OCI-LY7 (cell line): ENCODE measurements at regions not wholly inside any gene's neighbourhood (a gene's known extent, or its start where the extent isn't known, plus 50 kb on each side); places are given as distances from the start of the nearest gene placed in this dataset.

Source experiments
- BruUV-seq: library from RNA; stranded (reverse); fragments of 400-500 nt; replicated peaks from 2 replicates; lab custom pipeline; 2021; lab: Mats Ljungman, UMichigan
- CTCF ChIA-PET: fragments of 300-600 bp; sonication (Branson Sonifier 250); formaldehyde crosslinking; loops from one replicate; lab custom pipeline; 2022; ENCODE audit warnings: antibody characterized with exemption; ENCODE audit not compliant: unreplicated experiment; lab: Charles Lee
- POLR2A ChIA-PET: fragments of 300-600 bp; sonication (Branson Sonifier 250); formaldehyde crosslinking; loops from one replicate; lab custom pipeline; 2022; ENCODE audit warnings: antibody characterized with exemption; lab: Charles Lee
- DNase-seq: peaks from one replicate; pipeline ENCODE4 v3.0.0-alpha.2; 2015; ENCODE audit warnings: low spot score
- H2AFZ ChIP-seq: fragments of 200-600 bp; sonication (generic), shearing (Covaris generic); 2 replicates; pipeline ENCODE4 v1.6.1; 2014; ENCODE audit warnings: mild to moderate bottlenecking, antibody characterized with exemption, low read length, moderate library complexity
- H3K27ac ChIP-seq: fragments of 200-600 bp; sonication (generic); 2 replicates; pipeline ENCODE4 v1.5.1; 2014; ENCODE audit warnings: mixed run types, low read depth, mild to moderate bottlenecking, moderate library complexity, low read length, inconsistent platforms; ENCODE audit not compliant: poor library complexity, severe bottlenecking
- H3K36me3 ChIP-seq: fragments of 200-600 bp; sonication (generic); 2 replicates; pipeline ENCODE4 v1.6.1; 2014; ENCODE audit warnings: mild to moderate bottlenecking, antibody characterized with exemption, low read length, moderate library complexity, mixed read lengths; ENCODE audit not compliant: insufficient read depth
- H3K4me1 ChIP-seq: fragments of 200-600 bp; sonication (generic); 2 replicates; pipeline ENCODE4 v1.5.1; 2014; ENCODE audit warnings: mild to moderate bottlenecking, low read length; ENCODE audit not compliant: insufficient read depth, poor library complexity, severe bottlenecking
- H3K4me2 ChIP-seq: fragments of 200-600 bp; sonication (generic); 2 replicates; pipeline ENCODE4 v1.6.1; 2014; ENCODE audit warnings: mild to moderate bottlenecking, low read length
- H3K4me3 ChIP-seq: fragments of 200-600 bp; sonication (generic); 2 replicates; pipeline ENCODE4 v1.5.1; 2014; ENCODE audit warnings: mild to moderate bottlenecking, low read depth, low read length; ENCODE audit not compliant: poor library complexity, severe bottlenecking
- H3K79me2 ChIP-seq: fragments of 200-600 bp; sonication (generic); 2 replicates; pipeline ENCODE4 v1.6.1; 2016; ENCODE audit warnings: low read depth, mild to moderate bottlenecking, low read length, moderate library complexity, mixed read lengths; ENCODE audit not compliant: insufficient read depth
- H3K9me2 ChIP-seq: fragments of 200-600 bp; sonication (generic); 2 replicates; pipeline ENCODE4 v1.6.1; 2016; ENCODE audit warnings: mild to moderate bottlenecking, low read length, mixed read lengths; ENCODE audit not compliant: insufficient read depth
- H3K9me3 ChIP-seq: fragments of 200-600 bp; sonication (generic); 2 replicates; pipeline ENCODE4 v1.6.1; 2014; ENCODE audit warnings: mild to moderate bottlenecking, mixed run types, low read length, mixed read lengths
- H4K20me1 ChIP-seq: fragments of 200-600 bp; sonication (generic); 2 replicates; pipeline ENCODE4 v1.6.1; 2014; ENCODE audit warnings: mild to moderate bottlenecking, antibody characterized with exemption, low read length, moderate library complexity, mixed read lengths; ENCODE audit not compliant: insufficient read depth
- CTCF ChIP-seq: fragments of 200-600 bp; sonication (generic); conservative IDR thresholded peaks from 2 replicates; pipeline ENCODE4 v1.5.1; 2014; ENCODE audit warnings: mild to moderate bottlenecking, antibody characterized with exemption, low read length, moderate library complexity, mixed read lengths
- EZH2phosphoT487 ChIP-seq: fragments of 200-600 bp; sonication (generic); IDR thresholded peaks from 2 replicates; pipeline ENCODE4 v1.6.1; 2018; ENCODE audit warnings: low read depth, borderline replicate concordance, mild to moderate bottlenecking, mixed run types, antibody characterized with exemption, low read length, moderate library complexity, mixed read lengths
- intact Hi-C: fragments of 100-400 bp; cut with micrococcal nuclease; formaldehyde crosslinking; loops from one replicate; pipeline ENCODE4 v1.10.0; 2022; ENCODE audit not compliant: unreplicated experiment

- Histone ChIP-seq H3K9me2 (no peaks in the 10 kb centered on the region), H2AFZ (no peak overlapping the region), H3K9me3 (no peaks in the 10 kb centered on the region), H3K4me3 (no peak overlapping the region), H3K4me2 (no peak overlapping the region), H3K27ac (no peak overlapping the region), H4K20me1 (no peaks in the 10 kb centered on the region), H3K36me3 (no peaks in the 10 kb centered on the region), H3K4me1 (no peaks in the 10 kb centered on the region), H3K79me2 (no peaks in the 10 kb centered on the region)
- intact Hi-C loops = no loop called here
- no peak for DNase-seq
- POLR2A ChIA-PET = interaction anchor here (1.0 kb wide), 1 partner anchor 11 kb away, joined by 3 read pairs; no protein-coding TSS in a partner anchor
- TF ChIP-seq CTCF (no peak), EZH2phosphoT487 (no peak)
- CTCF ChIA-PET = no interaction called here
- BruUV-seq = no TSS peak
Measured at GRCh38 chr7:136058546-136058945, 81.4 kb upstream of the MTPN start.

- Histone ChIP-seq H3K9me2 (no peaks in the 10 kb centered on the region), H4K20me1 (no peaks in the 10 kb centered on the region), H3K4me1 (no peaks in the 10 kb centered on the region), H3K9me3 (no peaks in the 10 kb centered on the region), H3K79me2 (no peaks in the 10 kb centered on the region), H3K4me2 (no peak overlapping the region), H3K4me3 (no peak overlapping the region), H3K27ac (no peak overlapping the region), H3K36me3 (no peaks in the 10 kb centered on the region), H2AFZ (no peak overlapping the region)
- no TSS peak for BruUV-seq
- ChIA-PET POLR2A (no interaction called here), CTCF (no interaction called here)
- intact Hi-C loops = no loop called here
- no peak for DNase-seq
- TF ChIP-seq CTCF = no peak
- no peak for TF ChIP-seq EZH2phosphoT487
Measured at GRCh38 chr7:136057509-136057908, 80.3 kb upstream of the MTPN start.

GRCh38 chr7:136056651-136057231, 79.6 kb upstream of the MTPN start:
- no peak overlapping the region for H2AFZ ChIP-seq
- H3K4me1 ChIP-seq = no peaks in the 10 kb centered on the region
- H3K36me3 ChIP-seq = no peaks in the 10 kb centered on the region
- H3K4me2 ChIP-seq = no peak overlapping the region
- H3K9me3 ChIP-seq = no peaks in the 10 kb centered on the region
- no peak overlapping the region for H3K4me3 ChIP-seq
- CTCF ChIA-PET = no interaction called here
- no peak overlapping the region for H3K27ac ChIP-seq
- no peaks in the 10 kb centered on the region for H4K20me1 ChIP-seq
- no peaks in the 10 kb centered on the region for H3K9me2 ChIP-seq
- no peaks in the 10 kb centered on the region for H3K79me2 ChIP-seq
- TF ChIP-seq EZH2phosphoT487 (no peak), CTCF (no peak)
- BruUV-seq = no TSS peak
- POLR2A ChIA-PET = no interaction called here
- DNase-seq = peak; percentile 3
- intact Hi-C loops = no loop called here
